DMS53 treated with DMSO at 0.1 percent for 48 hours (cell line): ENCODE measurements at regions not wholly inside any gene's neighbourhood (a gene's known extent, or its start where the extent isn't known, plus 50 kb on each side); places are given as distances from the start of the nearest gene placed in this dataset.
"Not testable (repeated sequence)": the region's sequence is repeated elsewhere in the genome, so short reads cannot be mapped to it uniquely, and the experiment has no call there.

Experiments used
- DNase-seq: peaks from one replicate; lab custom pipeline; 2025; ENCODE audit not compliant: unreplicated experiment; lab: John Stamatoyannopoulos, UW

DNA sequence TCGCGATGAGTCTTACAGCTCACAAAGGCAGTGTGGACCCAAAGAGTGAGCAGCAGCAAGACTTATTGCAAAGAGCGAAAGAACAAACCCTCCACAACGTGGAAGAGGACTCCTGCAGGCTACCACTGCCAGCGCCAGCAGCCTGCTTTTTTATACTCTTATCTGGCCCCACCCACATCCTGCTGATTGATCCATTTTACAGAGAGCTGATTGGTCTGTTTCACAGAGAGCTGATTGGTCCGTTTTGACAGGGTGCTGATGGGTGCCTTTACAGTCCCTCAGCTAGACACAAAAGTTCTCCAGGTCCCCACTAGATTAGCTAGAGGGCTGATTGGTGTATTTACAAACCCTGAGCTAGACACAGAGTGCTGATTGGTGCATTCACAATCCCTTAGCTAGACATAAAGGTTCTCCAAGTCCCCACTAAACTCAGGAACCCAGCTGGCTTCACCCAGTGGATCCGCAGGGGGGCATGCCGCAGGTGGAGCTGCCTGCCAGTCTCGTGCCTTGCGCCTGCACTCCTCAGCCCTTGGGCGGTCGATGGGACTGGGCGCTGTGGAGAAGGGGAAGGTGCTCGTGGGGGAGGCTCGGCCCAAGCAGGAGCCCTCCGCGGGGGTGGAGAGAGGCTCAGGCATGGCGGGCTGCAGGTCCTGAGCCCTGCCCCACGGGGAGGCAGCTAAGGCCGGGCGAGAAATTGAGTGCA, 75.7 kb downstream of the QDPR start:
- not testable (repeated sequence) for DNase-seq

DNA sequence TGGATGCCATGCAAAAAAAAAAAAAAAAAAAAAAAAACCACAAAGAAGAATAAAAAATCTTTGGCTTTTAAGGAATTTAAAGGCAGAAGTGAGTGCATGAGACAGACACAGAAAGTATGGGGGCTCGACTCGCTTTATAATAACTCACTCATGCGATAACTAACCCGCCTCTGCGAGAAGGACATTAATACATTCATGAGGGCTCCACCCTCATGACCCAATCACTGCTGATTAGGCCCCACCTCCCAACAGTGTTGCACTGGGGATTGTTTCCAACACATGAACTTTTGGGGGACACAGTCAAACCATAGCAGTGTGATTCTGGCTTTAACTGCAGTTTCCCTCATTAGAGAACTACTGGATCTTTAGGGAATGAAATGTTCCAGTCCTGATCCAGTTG, 78.1 kb downstream of the QDPR start:
- DNase-seq, result no peak

DNA sequence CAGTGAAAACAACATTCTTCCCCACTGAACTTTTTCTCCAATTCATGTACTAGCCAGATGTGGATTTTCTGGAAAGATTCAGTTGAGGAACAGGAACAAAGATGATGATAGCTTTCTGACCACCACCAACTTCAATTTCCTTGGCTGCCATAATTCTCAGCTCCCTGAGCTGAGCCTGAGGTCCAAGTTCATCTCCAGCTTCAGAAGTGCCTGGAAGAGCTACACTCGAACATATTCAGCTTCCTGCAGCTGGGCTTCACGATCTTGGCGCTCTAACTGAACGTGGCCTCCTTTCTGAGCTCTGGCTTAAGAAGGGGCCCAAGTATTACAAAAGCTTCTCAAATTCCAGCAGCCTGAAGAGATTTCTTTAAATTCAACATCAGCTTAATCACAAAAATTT, 83.9 kb downstream of the QDPR start:
- DNase-seq, result no peak

DNA sequence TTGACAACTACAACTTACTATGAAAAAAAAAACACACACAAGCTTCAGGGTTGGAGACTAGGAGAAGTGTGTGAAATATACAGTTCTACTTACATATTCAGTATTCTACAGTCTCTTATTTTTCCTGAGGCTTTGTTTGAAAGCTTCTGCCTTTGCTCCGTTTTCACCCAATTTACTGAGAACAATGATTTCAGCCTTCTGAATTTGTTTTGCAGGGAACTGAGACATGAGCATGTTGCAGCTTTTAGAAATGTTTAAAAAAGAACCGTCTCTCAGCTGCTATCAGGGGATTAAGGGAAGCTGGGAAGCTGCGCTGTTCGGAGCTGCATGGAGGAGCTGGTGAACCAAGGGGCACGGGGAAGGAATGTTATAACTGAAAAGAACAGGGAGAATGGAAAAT, 85.7 kb downstream of the QDPR start:
- no peak for DNase-seq

GRCh38 chr4:17418010-17418409, 93.9 kb downstream of the QDPR start:
- no peak for DNase-seq

GRCh38 chr4:17414392-17414791, 97.5 kb downstream of the QDPR start:
- no peak for DNase-seq

GRCh38 chr4:17400686-17401085, 111.2 kb downstream of the QDPR start:
- DNase-seq, result no peak

DNA sequence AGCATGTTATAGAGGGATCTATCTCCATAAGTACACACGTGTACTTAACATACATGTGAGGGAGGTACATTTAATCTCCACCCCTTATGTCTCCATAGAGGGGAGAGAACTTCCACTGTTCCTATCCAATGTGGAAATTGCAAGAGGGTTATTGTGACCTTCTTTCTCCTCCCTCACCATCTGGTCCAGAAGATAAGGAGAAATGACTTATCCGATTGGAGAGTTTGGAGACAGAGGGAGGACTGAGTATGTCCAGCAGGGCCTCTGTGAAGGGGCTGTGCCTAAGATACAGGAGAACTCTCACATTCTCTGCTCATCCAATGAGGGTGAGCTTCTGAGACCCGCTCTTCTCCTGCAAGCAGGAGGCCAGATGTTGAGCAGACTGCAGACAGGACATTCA, 113.1 kb downstream of the QDPR start:
- DNase-seq, result no peak

- DNase-seq, result no peak
Observed at GRCh38 chr4:17398035-17398434, 113.9 kb downstream of the QDPR start.

DNA sequence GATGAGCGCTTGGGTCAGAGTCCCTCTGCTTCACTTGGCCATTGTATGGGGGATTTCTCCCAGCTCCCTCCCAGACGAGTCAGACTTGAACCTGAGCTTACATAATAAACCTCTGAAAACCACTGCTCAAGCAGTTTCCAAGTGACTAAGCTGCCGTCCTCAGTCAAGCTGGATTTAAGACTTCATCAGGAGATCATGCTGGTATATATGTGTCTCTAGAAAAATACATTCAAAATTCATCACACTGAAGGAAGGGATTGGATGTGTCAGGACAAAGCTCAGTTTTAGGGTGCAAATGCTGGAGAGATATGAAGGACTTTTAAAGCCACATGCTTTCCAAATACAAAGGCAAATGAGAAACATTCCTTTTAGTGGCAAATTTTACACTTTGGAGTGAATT, 114.3 kb downstream of the QDPR start:
- DNase-seq, result no peak

DNA sequence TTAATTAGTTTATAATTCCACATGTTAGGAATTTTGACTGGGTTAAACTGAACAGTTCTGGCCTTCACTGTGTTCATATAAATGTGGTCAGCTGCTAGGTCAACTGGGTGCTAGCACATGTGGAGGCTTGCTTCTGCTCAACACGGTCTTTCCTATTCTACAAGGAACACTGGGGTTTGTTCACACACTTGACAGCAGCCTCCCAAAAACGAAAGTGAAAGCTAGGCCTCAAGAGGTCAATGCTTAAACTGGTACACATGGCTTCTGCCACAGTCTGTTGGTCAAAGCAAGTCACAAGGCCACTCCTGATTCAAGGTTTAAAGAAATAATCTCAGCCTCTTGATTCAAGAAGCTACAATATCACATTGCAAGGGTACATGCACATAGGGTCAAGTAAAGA, 126.5 kb downstream of the QDPR start:
- peak; percentile 24 for DNase-seq

DNA sequence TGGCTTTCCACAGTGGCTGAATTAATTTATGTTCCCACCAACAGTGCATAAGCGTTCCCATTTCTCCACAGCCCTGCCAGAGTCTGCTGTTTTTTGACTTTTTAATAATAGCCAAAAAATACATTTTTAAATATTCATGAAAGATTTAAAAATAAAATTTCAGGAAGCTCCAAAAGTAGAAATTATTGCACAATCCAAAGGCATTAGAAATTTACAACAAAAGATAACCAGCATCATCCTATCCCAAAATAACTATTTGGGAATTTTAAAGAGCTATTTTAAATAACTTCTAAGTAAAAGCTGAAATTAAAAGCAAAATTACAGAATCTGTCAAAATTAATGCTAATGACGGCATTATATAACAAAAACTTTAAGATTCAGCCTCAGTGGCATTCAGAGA, 131.5 kb downstream of the QDPR start:
- no peak for DNase-seq

GRCh38 chr4:17376205-17376604, 135.7 kb downstream of the QDPR start:
- DNase-seq, result no peak

- no peak for DNase-seq
Observed at GRCh38 chr4:17373666-17374065, 138.2 kb downstream of the QDPR start.

DNA sequence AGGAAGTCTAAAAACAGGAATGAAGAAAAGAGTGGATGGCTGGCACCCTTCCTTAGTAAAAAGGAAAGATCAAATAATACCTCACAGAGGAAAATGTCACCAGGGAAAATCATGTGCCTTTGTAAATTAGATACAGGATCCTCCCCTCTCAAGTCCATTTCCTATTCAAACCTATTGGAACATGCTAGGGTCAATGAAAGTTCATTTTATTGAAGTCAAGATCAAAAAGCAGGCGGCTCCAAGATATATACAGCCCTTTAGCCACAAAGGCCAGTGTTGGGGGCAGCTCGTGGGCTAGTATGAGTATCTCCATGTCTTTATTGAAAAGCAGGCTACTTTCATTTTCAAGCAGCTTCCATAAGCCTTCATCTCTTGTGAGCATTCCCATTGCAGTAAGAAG, 141.1 kb downstream of the QDPR start:
- no peak for DNase-seq

- DNase-seq, result no peak
Observed at GRCh38 chr4:17368408-17368807, 143.5 kb downstream of the QDPR start.

DNA sequence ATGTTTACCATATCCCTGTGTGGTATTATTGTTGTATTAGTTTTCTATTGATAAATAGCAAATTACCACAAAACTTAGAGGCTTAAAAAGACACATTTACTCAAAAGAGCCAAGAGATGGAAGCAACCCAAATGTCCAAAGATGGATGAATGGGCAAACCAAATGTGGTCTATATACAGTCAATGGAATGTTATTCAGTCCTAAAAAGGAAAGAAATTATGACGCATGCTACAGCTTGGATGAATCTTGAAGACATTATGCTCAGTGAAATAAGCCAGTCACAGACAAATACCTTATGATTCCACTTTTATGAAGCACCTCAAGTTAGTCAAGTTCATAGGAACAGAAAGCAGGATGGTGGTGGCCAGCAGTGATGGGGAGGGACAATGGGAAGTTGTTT, 144.7 kb downstream of the QDPR start:
- no peak for DNase-seq

GRCh38 chr4:17366496-17366895, 145.4 kb downstream of the QDPR start:
- DNase-seq, result no peak

DNA sequence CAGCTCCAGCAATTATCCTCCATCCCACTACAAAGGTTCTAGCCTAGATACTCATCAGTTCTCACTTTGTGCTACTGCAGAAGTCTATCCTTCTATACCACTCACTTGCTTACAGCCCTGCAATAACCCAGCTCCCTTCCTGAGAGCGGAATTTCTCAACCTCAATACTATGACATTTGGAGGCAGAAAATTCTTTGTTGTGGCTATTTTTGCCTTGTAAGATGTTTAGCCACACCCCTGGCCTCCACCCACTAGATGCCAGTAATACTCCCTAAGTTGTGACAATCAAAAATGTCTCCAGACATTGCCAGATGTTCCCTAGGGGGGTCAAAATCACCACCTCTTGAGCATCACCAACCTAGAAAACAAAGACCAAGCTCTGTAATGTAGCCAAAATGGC, 149.5 kb downstream of the QDPR start:
- no peak for DNase-seq

GRCh38 chr4:17358241-17358640, 153.6 kb downstream of the QDPR start:
- DNase-seq, result no peak

GRCh38 chr4:17356926-17357325, 155.0 kb downstream of the QDPR start:
- no peak for DNase-seq

DNA sequence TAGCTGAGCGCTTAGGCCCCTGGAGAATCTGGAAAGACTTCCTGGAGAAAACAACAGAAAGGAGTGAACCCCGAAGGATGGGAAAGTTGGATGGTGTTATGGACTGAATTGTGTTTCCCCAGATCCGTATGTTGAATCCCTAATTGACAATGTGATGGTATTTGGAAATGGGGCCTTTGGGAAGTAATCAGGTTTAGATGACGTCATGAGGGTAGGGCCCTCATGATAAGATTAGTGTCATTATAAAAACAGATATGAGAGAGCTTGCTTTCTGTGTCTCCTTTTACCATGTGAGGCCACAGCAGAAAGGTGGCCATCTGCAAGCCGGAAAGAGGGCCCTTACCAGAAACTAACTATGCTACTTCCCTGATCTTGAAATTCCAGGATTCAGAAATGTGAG, 159.5 kb downstream of the QDPR start:
- no peak for DNase-seq

GRCh38 chr4:17347445-17347844, 164.4 kb downstream of the QDPR start:
- peak; percentile 8 for DNase-seq

DNA sequence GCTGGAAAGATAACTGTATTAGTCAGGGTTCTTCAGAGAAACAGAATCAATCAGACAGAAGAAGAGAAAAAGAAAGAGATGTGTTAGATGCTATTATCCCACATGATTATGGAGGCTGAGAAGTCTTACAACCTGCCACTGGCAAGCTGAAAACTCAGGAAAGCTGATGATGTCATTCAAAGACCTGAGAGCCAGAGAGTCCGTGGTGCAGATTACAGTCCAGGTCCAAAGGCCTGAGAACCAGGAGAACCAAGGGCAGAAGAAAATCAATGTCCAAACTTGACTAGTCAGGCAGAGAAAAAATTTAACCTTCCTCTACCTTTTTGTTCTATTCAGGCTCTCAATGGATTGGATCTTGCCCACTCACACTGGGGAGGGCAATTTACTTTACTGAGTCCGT, 172.5 kb downstream of the QDPR start:
- no peak for DNase-seq
